OCI-LY7 (cell line): ENCODE measurements at regions not wholly inside any gene's neighbourhood (a gene's known extent, or its start where the extent isn't known, plus 50 kb on each side); places are given as distances from the start of the nearest gene placed in this dataset.

Experiments
- EZH2phosphoT487 ChIP-seq: fragments of 200-600 bp; sonication (generic); IDR thresholded peaks from 2 replicates; pipeline ENCODE4 v1.6.1; 2018; ENCODE audit warnings: low read depth, borderline replicate concordance, mild to moderate bottlenecking, mixed run types, antibody characterized with exemption, low read length, moderate library complexity, mixed read lengths
- TF ChIP-seq, protein P1 (sequence below): fragments of 200-600 bp; sonication (generic); conservative IDR thresholded peaks from 2 replicates; pipeline ENCODE4 v1.5.1; 2014; ENCODE audit warnings: mild to moderate bottlenecking, antibody characterized with exemption, low read length, moderate library complexity, mixed read lengths

DNA sequence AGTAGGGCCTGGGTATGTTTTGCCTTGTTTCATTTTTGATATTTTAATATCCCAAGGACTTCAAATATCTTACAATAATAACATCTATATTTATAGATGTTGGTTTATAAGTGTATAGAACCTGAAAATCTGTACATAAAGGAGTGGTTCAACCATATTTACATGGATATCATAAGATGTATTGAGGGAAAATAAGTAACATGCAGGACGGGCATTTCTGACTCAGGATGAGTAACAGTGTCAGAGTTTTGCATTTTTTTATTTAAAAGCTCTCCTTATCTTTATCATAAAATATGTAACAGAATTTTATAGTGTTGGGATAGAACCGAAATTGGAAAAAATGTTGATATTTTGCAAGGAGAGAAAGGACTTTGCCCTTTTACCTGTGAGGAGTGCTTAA, 1438.7 kb downstream of the REEP3 start:
- TF ChIP-seq, protein P1, sequence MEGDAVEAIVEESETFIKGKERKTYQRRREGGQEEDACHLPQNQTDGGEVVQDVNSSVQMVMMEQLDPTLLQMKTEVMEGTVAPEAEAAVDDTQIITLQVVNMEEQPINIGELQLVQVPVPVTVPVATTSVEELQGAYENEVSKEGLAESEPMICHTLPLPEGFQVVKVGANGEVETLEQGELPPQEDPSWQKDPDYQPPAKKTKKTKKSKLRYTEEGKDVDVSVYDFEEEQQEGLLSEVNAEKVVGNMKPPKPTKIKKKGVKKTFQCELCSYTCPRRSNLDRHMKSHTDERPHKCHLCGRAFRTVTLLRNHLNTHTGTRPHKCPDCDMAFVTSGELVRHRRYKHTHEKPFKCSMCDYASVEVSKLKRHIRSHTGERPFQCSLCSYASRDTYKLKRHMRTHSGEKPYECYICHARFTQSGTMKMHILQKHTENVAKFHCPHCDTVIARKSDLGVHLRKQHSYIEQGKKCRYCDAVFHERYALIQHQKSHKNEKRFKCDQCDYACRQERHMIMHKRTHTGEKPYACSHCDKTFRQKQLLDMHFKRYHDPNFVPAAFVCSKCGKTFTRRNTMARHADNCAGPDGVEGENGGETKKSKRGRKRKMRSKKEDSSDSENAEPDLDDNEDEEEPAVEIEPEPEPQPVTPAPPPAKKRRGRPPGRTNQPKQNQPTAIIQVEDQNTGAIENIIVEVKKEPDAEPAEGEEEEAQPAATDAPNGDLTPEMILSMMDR = no peak
- no peak for TF ChIP-seq EZH2phosphoT487
